HG03196 (cell line): ENCODE measurements at regions not wholly inside any gene's neighbourhood (a gene's known extent, or its start where the extent isn't known, plus 50 kb on each side); places are given as distances from the start of the nearest gene placed in this dataset.
A peak's percentile ranks its signal among the peaks of the same experiment; 100 is the strongest.
"Not testable (repeated sequence)": the region's sequence is repeated elsewhere in the genome, so short reads cannot be mapped to it uniquely, and the experiment has no call there.

Experiments used
- ATAC-seq: cut with Tn5 transposase; IDR thresholded peaks from one replicate; pipeline ENCODE4 v1.9.1; 2021; ENCODE audit not compliant: unreplicated experiment

GRCh38 chr16:59067205-59067604 lies 333.1 kb upstream of the GOT2 start:
- no peak for ATAC-seq

GRCh38 chr16:59060207-59060606 lies 326.1 kb upstream of the GOT2 start:
- no peak for ATAC-seq

- no peak for ATAC-seq
These were observed 324.1 kb upstream of the GOT2 start for GRCh38 chr16:59058250-59058649.

DNA sequence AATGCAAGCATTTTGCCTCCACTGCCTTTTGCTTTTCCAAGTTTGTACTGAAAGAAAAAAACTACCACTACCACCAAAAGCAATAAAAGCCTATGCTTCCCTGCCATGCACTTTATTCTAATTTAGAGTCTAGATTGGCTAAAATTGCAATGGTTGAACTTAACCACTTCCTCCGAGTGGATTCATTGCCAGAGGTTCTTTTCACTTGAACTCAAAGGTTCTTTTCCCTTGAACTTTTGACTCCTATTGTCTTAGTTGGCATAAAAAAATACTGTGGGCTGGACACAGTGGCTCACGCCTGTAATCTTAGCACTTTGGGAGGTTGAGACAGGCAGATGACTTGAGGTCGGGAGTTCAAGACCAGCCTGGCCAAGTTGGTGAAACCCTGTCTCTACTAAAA lies 319.8 kb upstream of the GOT2 start:
- no peak for ATAC-seq

DNA sequence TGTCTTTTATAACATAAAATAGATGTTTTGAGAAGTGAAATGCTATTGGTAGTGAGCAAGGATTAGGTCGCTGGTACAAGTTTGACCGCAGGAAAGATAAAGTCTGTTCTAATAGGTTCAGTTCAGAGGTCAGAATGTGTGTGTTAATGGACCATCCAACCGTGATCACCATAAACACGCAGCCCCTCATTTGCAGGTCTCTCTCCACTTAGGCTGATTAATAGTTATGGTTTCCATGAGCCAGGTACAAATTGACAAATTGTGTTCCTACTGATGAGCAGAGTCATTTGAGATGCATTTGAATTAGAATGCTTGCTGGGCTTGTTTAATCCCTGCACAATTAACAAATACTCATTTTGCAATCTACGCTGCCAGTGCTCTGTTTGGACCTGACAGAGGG lies 318.1 kb upstream of the GOT2 start:
- no peak for ATAC-seq

- ATAC-seq, result no peak
These were observed 314.8 kb upstream of the GOT2 start for GRCh38 chr16:59048876-59049275.

- ATAC-seq, result no peak
These were observed 313.0 kb upstream of the GOT2 start for GRCh38 chr16:59047114-59047513.

DNA sequence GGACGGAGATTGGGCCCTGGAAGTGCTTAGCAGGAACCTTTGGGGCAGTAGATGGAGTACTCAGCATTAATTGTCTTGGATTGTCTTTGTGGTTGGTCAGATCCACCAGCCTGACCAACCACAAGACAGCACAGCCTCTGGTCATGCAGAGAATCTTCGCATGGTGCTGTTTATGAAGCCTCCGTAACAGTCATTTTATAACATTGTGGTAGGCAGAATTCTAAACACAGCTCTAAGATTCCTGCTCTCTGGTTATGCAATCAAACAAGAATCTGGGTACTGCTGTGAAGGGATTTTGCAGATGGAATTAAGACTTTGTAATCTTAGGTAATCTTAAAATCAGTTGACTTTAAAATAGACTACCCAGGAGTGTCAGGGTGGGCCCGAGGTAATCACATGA lies 312.2 kb upstream of the GOT2 start:
- ATAC-seq, result no peak

DNA sequence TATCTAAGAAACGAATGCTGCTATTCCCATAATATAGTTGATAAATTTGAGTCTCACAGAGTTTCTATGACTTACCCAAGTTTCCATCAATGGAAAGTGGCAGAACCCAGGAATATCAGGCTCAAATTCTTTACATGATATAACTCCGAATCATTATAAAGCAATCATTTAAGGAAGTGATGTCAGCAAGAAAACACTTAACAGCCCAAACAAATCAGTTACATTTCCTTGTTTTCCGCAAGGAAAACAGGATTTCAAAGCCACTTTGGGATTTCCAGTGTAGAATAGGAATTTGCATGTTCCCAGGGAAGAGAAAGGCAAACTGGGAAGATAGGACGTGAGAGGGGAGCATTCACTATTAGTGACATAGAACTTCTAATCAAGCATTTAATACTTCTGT lies 311.4 kb upstream of the GOT2 start:
- ATAC-seq, result no peak

GRCh38 chr16:59044616-59045015 lies 310.5 kb upstream of the GOT2 start:
- no peak for ATAC-seq

DNA sequence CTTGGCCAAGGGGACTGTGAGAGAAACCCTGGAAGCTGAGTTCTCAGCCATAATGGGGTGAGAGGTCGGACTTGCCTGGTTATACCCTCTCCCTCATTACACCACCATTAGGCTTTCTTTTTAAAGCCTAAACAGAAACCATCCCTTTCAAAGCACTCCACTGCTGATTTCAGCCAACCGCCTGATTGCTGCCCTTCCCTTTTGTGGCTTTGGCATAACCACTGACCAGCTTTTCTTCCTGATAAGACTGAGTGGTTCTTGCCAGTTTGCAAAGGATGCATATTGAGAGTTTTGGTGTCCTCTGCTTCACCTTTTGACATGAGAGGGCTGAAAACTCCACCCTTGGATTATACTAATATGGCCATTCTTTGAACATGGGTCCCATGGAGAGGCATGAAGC lies 308.2 kb upstream of the GOT2 start:
- no peak for ATAC-seq

DNA sequence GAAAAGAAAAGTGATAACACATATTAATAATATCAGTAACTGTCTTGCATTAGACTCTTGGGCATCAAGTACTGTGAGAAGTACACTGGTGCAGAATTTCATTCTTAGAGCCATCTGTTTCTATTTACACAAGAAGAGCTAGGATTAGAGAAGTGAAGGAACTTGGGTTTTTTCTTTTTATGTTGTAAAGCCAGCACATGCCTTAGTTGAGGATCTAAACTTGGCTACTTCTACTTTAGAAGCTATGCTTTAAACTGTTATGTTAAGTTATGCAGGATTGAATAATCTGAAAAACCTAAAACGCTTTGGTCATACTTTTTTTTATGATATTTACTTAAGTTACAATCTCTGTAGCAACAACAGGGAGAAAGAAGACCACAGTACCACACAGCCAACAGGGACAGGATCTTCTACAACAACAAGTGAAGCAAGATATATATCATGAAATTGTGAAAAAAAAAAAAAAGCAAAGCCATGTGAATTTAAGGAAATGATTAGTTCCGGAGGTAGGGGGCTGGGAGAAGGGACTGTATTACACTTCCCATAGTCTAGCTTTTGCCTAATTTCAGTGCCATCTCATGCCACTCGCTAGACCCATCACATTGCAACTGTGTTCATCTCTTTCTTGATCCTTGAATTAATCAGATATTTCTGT lies 305.1 kb upstream of the GOT2 start:
- no peak for ATAC-seq

- no peak for ATAC-seq
These were observed 296.9 kb upstream of the GOT2 start for GRCh38 chr16:59030923-59031485.

- ATAC-seq, result no peak
These were observed 287.6 kb upstream of the GOT2 start for GRCh38 chr16:59021751-59022150.

GRCh38 chr16:59013930-59014329 lies 279.8 kb upstream of the GOT2 start:
- no peak for ATAC-seq

DNA sequence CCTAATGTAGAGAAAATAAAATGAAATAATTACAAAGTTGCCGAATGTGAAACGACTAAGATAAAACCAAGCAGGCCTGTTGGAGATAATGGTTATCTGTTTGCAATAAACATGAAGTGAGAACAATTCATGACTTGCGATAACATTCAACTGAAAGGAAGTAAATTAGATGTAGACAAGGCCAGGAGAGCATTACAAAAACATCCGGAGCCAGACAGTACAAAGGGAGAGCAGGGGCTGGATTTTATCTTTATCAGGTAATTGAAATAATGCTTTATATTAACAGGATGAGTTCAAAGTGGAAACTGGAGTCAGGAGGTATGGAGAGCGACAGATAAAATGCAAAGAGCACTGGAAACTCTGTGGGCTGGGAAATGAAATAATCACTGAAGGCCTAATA lies 265.6 kb upstream of the GOT2 start:
- ATAC-seq, result no peak

- ATAC-seq, result not testable (repeated sequence)
These were observed 258.6 kb upstream of the GOT2 start for GRCh38 chr16:58992755-58993154.

DNA sequence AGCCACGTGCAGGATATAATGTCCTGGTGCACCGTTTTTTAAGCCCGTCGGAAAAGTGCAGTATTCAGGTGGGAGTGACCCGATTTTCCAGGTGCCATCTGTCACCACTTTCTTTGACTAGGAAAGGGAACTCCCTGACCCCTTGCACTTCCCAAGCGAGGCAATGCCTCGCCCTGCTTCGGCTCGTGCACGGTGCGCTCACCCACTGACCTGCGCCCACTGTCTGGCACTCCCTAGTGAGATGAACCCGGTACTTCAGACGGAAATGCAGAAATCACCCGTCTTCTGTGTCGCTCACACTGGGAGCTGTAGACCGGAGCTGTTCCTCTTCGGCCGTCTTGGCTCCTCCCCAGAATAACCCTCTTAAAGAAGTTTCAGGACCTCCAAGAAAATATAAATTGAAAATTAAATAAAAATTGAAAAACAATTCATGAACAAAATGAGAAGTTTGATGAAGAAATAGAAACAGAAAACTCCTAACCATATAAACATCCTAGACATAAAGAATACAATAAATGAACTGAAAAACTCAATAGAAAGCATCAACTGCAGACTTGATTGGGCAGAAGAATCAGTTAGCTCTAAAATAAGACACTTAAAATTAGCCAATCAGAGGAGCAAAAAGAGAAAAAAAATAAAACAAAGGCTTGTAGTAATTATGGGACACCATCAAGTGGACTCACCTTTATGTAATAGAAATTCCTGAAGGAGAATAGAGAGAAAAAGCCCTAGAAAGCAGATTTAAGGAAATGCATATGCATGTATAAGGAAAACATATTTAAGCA lies 249.3 kb upstream of the GOT2 start:
- not testable (repeated sequence) for ATAC-seq

DNA sequence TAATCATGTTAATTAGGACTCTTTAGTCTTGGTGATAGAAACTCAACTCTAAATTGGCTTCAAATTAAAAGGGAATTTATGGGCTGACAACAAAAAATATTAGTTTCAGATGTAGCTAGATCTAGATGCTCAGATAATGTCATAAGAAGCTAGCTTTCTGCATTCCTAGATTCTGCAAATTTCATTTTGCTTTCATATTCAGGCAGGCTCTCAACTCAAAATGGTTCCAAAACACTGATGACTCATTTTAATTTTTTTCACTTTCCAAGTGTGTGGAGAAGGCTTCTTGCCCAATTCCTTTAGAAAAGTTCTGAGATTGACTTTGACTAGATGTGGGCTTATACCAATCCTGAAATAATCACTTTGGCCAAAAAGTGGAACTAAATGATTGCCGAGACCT lies 236.7 kb upstream of the GOT2 start:
- ATAC-seq, result peak; percentile 51

DNA sequence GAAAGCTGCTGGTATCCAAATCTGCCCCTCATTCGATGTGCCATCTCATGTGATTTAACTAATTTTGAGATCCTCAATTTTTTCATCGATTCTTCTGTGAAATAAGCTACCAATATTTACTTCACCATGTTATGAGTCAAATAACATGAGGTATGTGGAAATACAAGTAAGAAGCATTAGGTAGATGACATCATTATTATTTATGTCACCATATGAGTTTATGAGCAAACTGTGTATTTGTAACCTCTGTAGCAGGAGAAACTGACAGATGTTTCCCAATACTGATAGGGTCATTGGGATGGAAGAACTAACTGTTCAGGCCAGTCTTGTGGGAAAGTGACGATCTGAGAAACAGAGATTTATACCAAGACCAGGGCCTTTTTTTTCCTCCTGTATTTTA lies 229.4 kb upstream of the GOT2 start:
- ATAC-seq, result no peak

DNA sequence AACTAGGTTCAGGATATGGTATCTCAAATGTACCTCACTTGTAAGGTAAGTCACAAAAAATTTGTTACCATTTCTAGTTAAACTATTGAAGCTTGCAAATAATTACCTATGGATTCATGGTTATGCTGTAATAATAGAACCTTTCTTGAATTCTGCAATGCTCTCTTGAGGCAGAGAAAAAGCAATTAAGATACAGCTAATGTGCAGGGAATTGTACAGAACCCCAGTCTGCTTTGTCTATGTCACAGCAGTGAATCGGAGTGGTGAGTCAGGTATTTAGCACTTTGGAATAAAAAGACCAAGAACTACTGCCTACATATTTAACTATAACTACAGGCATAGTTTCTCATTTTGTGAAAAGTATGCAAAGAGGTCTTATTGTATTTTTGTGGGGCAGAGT lies 228.7 kb upstream of the GOT2 start:
- ATAC-seq, result no peak

DNA sequence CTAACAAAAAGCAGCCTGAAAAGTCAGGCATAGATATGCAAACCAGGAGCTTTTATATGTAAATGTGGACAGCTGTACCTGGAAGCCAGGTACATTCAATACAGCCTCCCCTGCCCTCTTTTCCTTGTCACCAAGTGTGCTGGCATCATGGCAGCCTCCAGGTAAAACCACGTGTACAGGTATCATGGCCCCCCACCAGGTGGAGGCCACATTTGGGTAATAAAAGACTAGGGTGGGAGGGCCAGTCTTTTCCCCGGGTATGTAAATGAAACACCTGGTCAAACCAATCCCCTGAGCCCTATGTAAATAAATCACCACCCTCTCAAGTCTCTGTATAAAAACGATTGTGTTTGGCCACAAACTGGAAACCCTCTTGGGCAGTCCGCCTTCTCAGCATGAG lies 226.4 kb upstream of the GOT2 start:
- ATAC-seq, result no peak
